NCI-H1092 (cell line): ENCODE measurements at regions not wholly inside any gene's neighbourhood (a gene's known extent, or its start where the extent isn't known, plus 50 kb on each side); places are given as distances from the start of the nearest gene placed in this dataset.
A peak's percentile ranks its signal among the peaks of the same experiment; 100 is the strongest.
"Not testable (repeated sequence)": the region's sequence is repeated elsewhere in the genome, so short reads cannot be mapped to it uniquely, and the experiment has no call there.

Experiments used
- DNase-seq: peaks from one replicate; lab custom pipeline; 2025; lab: John Stamatoyannopoulos, UW

- DNase-seq: not testable (repeated sequence)
Measured at GRCh38 chr17:30712859-30713258, 111.6 kb downstream of the CRLF3 start.

- not testable (repeated sequence) for DNase-seq
Measured at GRCh38 chr17:30711626-30712507, 112.6 kb downstream of the CRLF3 start.

DNA sequence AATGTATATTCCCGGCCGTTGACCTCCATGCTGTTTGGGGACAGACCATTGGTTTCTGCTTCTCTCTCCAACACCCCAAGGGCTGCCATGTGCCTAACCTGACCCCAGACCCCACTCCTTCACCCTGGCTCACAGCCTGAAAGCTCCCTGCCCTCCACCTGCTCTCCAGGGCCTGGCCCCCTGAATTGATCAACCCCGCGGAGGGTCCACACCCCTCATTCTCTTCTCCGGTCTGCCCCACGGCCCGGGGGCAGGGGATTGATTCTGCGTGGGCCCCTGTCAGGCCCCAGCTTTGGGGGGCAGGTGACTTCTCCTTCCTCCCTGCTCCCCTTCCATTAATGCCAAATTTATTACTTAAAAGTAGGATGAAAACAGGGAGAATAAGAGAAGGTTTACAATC lies 113.3 kb downstream of the CRLF3 start:
- DNase-seq: not testable (repeated sequence)

DNA sequence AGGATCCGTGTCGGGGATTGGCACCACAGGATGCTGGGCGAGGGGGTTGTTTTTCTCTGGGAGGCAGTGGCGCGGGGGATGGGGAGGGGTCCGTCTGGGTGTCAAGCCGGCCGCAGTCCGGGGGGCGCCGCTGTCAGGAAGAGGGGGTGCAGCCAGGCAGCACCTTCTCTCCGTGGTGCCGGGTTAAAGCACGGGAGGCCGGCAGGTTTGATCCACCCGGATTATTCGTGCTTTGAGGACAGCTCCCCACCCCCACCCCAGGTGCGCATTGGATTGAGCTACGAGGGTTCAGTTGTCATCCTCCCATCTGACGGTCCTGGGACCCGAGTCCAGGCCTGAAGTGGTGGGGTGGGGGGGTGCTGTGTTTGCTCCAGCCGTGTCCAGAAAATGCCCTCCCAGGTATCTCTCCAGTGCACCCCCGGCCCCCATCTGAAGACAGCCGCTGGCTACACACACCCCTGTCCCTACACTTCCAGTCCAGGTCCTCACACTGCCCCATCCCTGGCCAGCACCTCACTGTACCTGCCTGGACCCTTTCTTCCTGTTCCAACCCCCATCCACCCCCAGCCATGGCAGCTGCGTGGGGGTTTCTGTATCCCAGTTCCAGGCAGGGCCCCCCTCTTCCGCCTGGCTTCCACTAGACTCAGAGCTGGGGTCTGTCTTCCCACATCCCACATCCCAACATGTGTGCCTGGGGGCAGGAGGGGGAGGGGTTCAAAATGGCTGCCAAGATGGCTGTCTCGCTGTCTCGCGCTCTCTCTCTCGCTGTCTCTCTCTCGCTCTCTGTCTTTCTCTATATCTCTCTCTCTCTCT lies 114.0 kb downstream of the CRLF3 start:
- not testable (repeated sequence) for DNase-seq

- not testable (repeated sequence) for DNase-seq
Measured at GRCh38 chr17:30709561-30710275, 114.8 kb downstream of the CRLF3 start.

DNA sequence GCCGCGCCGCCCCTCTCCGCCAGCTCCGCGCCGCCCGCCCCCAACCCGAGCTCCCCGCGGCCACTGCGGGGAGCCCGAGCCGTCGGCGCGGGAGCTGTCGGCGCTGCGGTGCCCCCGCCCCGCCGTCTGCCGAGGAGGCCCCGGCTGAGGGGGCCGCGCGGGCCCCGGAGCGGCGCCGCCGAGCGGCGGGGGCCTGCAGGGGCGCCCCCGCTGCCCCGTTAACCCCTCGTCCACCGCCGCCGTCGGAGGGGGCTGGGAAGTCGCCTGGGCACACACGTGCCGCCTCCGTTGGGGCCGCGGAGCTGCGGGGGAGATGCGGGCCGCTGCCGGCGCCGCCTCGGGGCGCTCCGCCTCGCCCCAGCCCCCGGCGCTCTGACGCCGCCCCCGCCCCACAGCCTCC lies 115.4 kb downstream of the CRLF3 start:
- not testable (repeated sequence) for DNase-seq

DNA sequence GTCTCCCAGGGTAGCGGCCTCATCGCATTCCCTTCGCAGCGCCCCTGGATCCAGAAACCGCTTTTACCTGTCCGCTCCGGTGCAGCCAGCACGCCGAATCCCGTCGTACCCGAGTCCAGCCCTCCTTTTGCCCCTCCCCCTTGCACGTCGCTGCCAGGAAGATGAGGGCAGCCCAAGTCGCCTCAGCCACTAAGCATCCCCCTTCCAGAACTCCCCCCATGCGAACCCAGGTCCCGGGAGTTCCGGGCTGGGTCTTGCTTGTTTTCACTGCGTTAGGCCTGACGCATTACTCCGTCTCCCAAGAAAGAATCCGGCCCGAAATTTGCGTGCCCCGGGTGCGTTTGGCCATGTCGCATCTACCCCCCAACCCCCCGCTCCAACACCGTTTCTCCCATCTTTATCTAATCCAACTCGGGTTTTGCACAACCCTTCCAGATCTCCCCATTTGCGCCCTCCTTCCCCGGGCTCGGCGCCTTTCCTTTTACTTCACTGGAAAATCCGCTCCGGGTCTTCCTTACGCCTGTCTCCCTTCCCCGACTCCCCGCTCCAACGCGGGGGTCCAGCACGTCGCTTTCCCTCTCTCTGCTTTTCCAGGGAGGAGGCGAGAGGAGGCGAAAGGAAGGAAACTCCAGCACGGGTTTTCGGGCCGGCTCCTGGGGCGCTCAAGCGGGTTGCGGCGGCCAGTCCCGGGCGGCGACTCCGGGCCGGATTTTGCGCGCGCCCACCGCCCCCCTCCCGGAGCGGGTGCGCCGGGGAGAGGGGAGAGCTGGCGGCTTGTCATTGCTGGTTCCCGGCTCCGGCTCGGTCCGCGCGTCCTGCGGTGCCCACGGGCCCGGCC lies 116.0 kb downstream of the CRLF3 start:
- DNase-seq: peak; percentile 96

DNA sequence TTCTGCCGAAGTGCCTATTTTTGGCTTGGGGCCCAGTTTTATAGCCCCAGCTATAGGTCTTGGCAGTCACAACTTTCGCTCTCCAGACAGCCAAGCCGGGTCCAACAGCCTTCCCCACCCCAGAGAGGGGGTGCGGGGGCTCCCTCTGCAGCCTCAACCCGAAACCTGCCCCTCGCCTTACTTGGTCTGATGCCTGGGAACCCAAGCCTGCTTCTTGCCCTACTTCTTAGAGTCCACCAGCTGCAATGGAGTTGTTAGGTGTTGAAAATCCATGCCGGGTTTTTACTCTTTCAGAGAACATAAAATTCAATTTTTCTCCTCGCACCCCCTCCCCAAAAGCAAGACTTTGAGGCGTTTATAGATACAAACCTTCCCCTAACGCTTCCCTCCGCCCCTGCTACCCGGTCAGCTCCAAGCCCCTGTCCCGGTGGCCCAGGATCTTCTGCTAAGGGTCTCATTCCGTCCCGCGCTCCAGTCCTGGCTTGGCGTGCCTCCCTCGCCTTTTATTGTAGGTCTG lies 116.7 kb downstream of the CRLF3 start:
- DNase-seq: peak; percentile 63

GRCh38 chr17:30706461-30707335 lies 117.8 kb downstream of the CRLF3 start:
- DNase-seq: not testable (repeated sequence)

DNA sequence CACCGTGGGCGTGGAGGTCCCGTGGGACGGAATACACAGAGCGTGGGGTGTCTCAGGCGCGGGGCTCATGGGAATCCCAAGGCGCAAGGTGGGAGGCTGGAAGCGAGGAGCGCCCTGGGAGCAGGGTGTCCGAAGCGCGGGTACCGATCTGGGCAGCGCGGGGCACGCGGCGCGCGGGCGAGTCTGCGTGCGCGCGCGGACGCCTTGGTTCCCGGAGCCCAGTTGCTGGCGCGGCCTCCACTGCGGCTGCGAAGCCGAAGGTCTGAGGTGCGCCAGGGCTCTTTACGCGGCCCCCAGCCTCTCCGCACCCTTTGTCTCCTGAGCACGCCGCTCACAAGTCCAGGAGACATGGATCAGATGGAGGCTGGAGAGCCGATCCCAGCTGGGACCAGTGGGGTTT lies 118.5 kb downstream of the CRLF3 start:
- not testable (repeated sequence) for DNase-seq

GRCh38 chr17:30701498-30701989 lies 122.9 kb downstream of the CRLF3 start:
- DNase-seq: no peak

GRCh38 chr17:30700833-30701232 lies 123.7 kb downstream of the CRLF3 start:
- not testable (repeated sequence) for DNase-seq

GRCh38 chr17:30697619-30698460 lies 126.7 kb downstream of the CRLF3 start:
- DNase-seq: peak; percentile 25

GRCh38 chr17:30696234-30696633 lies 128.3 kb downstream of the CRLF3 start:
- no peak for DNase-seq

- not testable (repeated sequence) for DNase-seq
Measured at GRCh38 chr17:30695265-30695811, 129.2 kb downstream of the CRLF3 start.

DNA sequence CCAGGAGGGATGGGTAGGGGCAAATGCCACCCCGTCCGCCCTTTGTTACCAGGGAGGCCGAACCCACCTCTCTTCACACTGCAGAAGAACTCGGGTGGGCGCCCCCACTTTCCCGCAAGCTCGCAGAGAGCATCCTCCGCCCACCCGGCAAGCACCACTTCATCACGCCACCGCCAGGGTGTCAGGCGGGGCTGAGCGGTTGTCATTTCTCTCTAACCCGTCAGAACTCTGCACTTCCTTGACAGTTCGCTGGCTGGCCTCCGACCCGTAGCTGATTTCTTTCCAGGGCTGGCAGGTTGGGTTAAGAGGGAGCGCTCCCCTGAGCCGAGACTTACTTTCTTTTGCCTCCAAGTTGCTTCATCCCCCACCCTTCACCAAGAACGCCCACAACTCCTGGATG lies 130.7 kb downstream of the CRLF3 start:
- DNase-seq: not testable (repeated sequence)

- DNase-seq: not testable (repeated sequence)
Measured at GRCh38 chr17:30689266-30690000, 135.1 kb downstream of the CRLF3 start.
